Stimulated activated naive B cell treated with anti-CD40 and anti-IgM and Interleukin-4, amounts not matched to agents 10 μg/mL and 1 μg/mL and 100 μg/mL, for 72 hours (primary cell): ENCODE measurements at regions not wholly inside any gene's neighbourhood (a gene's known extent, or its start where the extent isn't known, plus 50 kb on each side); places are given as distances from the start of the nearest gene placed in this dataset.
"Not testable (repeated sequence)": the region's sequence is repeated elsewhere in the genome, so short reads cannot be mapped to it uniquely, and the experiment has no call there.

Experiments
- ATAC-seq, 2 donors: fragments of 150-1000 bp; cut with Tn5 transposase; replicated peaks; 2 replicates each; pipeline ENCODE4 v1.10.0; 2021; ENCODE audit warnings: moderate library complexity in 1 of 2
- DNase-seq: peaks from one replicate; pipeline ENCODE4 v3.0.0; 2021
- H3K27ac Mint-ChIP-seq: one replicate; pipeline ENCODE4 v1.8.0; 2022; ENCODE audit warnings: mild to moderate bottlenecking, mixed read lengths
- H3K27me3 Mint-ChIP-seq, 2 donors: one replicate each; pipeline ENCODE4 v1.8.0; 2022; ENCODE audit warnings: mixed read lengths in 2 of 2
- H3K36me3 Mint-ChIP-seq, 2 donors: one replicate each; pipeline ENCODE4 v1.8.0; 2022; ENCODE audit warnings: mixed read lengths in 2 of 2, mild to moderate bottlenecking in 1 of 2
- H3K4me1 Mint-ChIP-seq, 2 donors: one replicate each; pipeline ENCODE4 v1.8.0; 2022; ENCODE audit warnings: mixed read lengths in 2 of 2, mild to moderate bottlenecking in 1 of 2
- H3K4me3 Mint-ChIP-seq, 2 donors: one replicate each; pipeline ENCODE4 v1.8.0; 2022; ENCODE audit warnings: mild to moderate bottlenecking in 2 of 2, mixed read lengths in 2 of 2, moderate library complexity in 1 of 2
- H3K9me3 Mint-ChIP-seq, 2 donors: one replicate each; pipeline ENCODE4 v1.8.0; 2022; ENCODE audit warnings: mixed read lengths in 2 of 2, mild to moderate bottlenecking in 1 of 2

DNA sequence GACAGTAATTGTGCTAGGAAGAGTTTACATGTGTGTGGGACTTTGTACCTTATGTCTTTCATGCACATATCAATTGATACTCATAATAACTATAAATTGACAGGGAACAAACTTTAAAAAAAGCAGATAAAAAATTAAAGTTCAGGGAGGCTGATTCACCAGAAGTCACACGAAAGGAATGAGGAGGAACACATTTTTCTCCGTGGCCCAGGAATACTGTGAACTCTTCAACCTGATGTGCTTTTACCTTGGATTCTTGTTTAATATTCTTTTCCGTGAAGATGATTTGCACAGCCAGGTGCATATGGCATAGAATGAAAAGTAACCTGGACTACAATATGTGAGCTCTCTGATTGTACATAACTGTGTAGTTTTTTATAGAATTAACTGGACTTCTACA, 326.3 kb downstream of the CDH7 start:
- no peak for ATAC-seq
- DNase-seq, result no peak
- no peaks in the 10 kb centered on the region for H3K27me3 Mint-ChIP-seq
- no peaks in the 10 kb centered on the region for H3K36me3 Mint-ChIP-seq
- H3K4me3 Mint-ChIP-seq, result no peak overlapping the region
- H3K9me3 Mint-ChIP-seq, result peaks cover 20 to 21% of the 10 kb centered on the region in 2 donors
- no peak overlapping the region for H3K27ac Mint-ChIP-seq
- no peaks in the 10 kb centered on the region for H3K4me1 Mint-ChIP-seq

DNA sequence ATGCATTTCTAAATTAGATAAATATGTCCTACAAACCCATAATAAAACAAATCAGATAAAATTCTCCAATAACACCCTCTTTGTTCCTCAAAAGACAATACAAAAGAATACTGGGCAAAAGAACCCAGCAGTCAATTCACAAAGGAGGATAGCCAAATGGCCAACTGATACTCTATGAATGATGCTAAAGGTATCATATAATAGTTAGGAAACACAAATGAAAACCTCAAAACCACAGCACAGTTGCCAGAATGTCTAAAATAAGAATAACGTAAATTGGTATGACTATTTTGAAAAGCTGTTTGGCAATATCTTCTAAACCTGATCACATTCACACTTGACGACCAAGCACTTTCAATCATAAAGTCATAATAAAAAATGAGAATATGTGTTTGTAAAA, 315.4 kb downstream of the CDH7 start:
- Mint-ChIP-seq H3K4me1 (no peaks in the 10 kb centered on the region), H3K27me3 (no peaks in the 10 kb centered on the region), H3K36me3 (no peaks in the 10 kb centered on the region), H3K9me3 (peaks cover 2 to 6% of the 10 kb centered on the region in 2 donors), H3K27ac (no peak overlapping the region), H3K4me3 (no peak overlapping the region)
- DNase-seq (no peak), ATAC-seq (no peak)

DNA sequence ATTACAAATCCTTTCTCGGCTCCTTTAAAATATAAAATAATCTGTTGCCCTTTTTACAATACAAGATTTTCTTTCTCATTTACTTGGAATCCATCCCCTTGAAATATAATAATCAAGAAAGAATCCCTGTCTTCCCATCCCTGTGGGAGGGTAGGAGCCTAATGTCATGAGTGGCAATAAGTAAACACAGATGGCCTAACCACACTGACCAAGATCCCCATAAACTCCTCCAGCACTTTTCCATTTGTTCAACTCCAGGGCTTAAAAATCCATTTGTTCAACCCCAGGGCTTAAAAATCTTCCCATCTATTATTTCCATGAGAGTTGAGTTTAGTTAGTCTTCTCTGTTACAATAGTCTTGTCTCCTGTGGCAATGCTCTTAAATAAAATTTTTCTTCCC, 297.6 kb downstream of the CDH7 start:
- ATAC-seq (no peak), DNase-seq (no peak)
- Mint-ChIP-seq H3K36me3 (no peaks in the 10 kb centered on the region), H3K27ac (no peak overlapping the region), H3K4me1 (no peaks in the 10 kb centered on the region), H3K27me3 (no peaks in the 10 kb centered on the region), H3K4me3 (no peak overlapping the region), H3K9me3 (no peaks in the 10 kb centered on the region)

DNA sequence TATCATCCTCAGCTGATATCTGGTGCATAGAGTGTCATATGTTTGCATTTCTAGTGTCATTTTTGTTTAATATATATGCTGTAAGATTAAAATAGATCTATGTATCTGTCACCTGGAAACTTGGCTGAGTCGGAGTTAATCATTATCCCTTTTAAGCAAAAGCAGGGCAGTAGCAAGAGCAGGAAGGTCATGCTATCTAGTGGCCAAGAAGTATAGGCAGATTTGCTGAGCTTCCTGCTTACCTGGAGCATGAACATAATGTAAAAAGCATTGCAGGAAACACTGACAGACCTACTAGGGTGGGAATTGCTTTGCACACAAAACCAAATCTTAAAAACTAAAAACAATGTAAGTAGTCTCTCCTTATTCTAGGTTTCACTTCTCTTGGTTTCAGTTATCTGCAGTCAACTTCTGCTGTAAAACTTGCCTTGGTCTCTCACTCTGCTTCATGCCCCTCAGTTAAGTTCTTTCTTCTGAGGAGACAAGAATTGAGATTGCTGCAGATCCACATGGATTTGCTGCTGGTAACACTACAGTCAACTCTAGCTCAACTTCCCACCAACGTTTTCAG, 295.3 kb downstream of the CDH7 start:
- Mint-ChIP-seq H3K9me3 (peaks cover 0 to 3% of the 10 kb centered on the region in 2 donors), H3K4me1 (no peaks in the 10 kb centered on the region), H3K4me3 (no peak overlapping the region), H3K27ac (no peak overlapping the region), H3K27me3 (no peaks in the 10 kb centered on the region), H3K36me3 (no peaks in the 10 kb centered on the region)
- DNase-seq, result no peak
- ATAC-seq, result no peak

DNA sequence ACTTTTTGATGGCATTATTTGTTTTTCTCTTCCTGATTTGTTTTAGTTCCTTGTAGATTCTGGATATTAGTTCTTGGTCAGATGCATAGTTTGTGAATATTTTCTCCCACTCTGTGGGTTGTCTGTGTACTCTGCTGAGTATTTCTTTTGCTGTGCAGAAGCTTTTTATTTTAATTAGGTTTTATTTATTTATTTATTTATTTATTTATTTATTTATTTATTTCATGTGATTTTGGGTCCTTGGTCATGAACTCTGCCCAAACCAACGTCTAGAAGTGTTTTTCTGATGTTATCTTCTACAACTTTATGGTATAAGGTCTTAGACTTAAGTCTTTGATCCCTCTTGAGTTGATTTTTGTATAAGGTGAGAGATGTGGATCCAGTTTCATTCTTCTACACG, 292.2 kb downstream of the CDH7 start:
- no peak for DNase-seq
- H3K36me3 Mint-ChIP-seq, result no peaks in the 10 kb centered on the region
- no peak overlapping the region for H3K27ac Mint-ChIP-seq
- peaks cover 0 to 3% of the 10 kb centered on the region in 2 donors for H3K9me3 Mint-ChIP-seq
- H3K27me3 Mint-ChIP-seq, result no peaks in the 10 kb centered on the region
- no peak overlapping the region for H3K4me3 Mint-ChIP-seq
- ATAC-seq, result no peak
- no peaks in the 10 kb centered on the region for H3K4me1 Mint-ChIP-seq

DNA sequence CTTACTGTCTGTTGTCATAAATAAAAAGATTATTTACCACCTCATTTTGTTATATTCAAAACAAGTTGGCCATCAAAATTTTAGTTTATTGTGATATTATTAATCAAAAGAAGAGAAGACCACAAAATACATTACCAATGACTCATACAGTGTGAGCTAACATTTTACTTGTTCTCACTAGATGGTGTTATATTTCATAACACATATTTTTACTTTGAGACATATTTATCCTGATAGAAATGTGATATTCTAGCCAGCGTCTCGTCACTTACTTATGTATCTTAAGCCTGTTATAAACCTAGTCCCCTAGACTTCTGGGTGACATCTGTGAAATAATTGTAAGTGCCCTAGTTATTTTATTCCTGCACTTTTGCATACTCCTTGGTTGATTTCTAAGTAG, 263.2 kb downstream of the CDH7 start:
- H3K4me1 Mint-ChIP-seq, result no peaks in the 10 kb centered on the region
- H3K27me3 Mint-ChIP-seq, result no peaks in the 10 kb centered on the region

DNA sequence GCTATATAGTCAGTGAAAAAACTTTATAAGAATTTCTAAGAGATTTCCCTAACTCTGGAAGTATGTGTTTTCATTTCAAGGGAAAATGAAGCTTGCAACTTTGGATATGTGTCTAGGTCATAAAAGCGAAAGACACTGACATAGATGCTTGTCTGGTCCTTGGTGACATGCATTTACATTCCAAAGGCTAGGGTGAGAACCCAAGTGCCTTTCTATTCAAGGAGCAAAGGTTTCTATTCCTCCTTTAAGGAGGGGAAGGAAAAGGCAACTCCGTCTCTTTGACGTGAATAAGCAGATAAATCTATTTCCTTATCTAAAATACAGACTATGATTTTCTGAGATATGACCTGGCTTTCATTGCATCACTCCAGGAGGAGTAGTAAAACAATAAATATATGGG, 261.1 kb downstream of the CDH7 start:
- DNase-seq, result no peak
- Mint-ChIP-seq H3K27me3 (no peaks in the 10 kb centered on the region), H3K9me3 (peaks cover 4 to 8% of the 10 kb centered on the region in 2 donors), H3K4me3 (no peak overlapping the region), H3K36me3 (no peaks in the 10 kb centered on the region), H3K27ac (no peak overlapping the region), H3K4me1 (no peaks in the 10 kb centered on the region)
- ATAC-seq, result no peak

More for the DNA sequence above, 263.2 kb downstream of the CDH7 start:
- no peak overlapping the region for H3K27ac Mint-ChIP-seq
- no peaks in the 10 kb centered on the region for H3K36me3 Mint-ChIP-seq
- no peak for DNase-seq
- no peak for ATAC-seq
- H3K9me3 Mint-ChIP-seq, result peaks cover 4 to 9% of the 10 kb centered on the region in 2 donors
- no peak overlapping the region for H3K4me3 Mint-ChIP-seq

DNA sequence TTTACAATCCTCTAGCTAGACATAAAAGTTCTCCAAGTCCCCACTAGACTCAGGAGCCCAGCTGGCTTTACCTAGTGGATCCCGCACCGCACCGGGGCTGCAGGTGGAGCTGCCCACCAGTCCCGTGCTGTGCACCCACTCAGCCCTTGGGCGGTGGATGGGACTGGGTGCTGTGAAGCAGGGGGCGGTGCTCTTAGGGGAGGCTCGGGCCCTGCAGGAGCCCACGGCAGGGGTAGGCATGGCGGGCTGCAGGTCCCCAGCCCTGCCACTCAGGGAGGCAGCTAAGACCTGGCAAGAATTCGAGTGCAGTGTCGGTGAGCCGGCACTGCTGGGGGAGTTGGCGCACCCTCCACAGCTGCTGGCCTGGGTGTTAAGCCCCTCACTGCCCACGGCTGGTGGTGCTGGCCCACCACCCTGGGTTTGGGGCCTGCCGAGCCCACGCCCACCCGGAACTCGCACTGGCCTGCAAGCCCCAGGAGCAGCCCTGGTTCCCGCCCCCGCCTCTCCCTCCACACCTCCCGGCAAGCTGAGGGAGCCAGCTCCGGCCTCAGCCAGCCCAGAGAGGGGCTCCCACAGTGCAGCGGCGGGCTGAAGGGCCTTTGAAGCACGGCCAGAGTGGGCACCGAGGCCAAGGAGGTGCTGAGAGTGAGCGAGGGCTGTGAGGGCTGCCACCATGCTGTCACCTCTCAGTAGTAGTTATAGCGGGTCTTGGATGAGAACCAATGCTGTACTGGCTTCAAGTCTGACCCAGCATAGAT, 255.2 kb downstream of the CDH7 start:
- H3K4me3 Mint-ChIP-seq, result no peak overlapping the region
- no peaks in the 10 kb centered on the region for H3K4me1 Mint-ChIP-seq
- no peaks in the 10 kb centered on the region for H3K27me3 Mint-ChIP-seq
- H3K27ac Mint-ChIP-seq, result no peak overlapping the region
- ATAC-seq (no peak), DNase-seq (no peak)
- no peaks in the 10 kb centered on the region for H3K36me3 Mint-ChIP-seq
- H3K9me3 Mint-ChIP-seq, result no peaks in the 10 kb centered on the region

DNA sequence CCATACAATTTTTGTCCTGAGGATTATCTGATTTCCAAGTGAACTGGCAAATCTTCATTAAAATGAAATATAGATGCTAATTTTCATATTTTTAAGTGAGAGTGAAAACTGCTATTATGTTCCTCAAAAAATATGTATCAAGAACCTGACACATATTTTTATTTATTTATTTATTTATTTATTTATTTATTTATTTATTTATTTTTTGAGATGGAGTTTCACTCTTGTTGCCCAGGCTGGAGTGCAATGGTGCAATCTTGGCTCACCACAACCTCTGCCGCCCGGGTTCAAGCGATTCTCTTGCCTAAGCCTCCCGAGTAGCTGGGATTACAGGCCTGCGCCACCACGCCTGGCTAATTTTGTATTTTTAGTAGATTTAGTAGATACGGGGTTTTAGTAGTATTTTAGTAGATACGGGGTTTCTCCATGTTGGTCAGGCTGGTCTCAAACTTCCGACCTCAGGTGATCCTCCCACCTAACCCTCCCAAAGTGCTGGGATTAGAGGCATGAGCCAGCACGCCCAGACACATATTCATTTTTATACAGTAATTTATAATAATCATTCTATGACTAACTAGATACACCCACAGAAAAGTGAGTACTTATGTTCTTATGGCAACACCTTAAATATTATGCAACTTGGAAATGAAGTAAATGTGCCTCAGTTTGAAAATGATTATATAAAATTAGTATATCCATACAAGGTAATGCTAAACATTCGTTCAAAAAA, 248.3 kb downstream of the CDH7 start:
- not testable (repeated sequence) for DNase-seq, H3K27me3 Mint-ChIP-seq, H3K36me3 Mint-ChIP-seq, H3K4me1 Mint-ChIP-seq, H3K4me3 Mint-ChIP-seq, H3K27ac Mint-ChIP-seq, ATAC-seq, H3K9me3 Mint-ChIP-seq

DNA sequence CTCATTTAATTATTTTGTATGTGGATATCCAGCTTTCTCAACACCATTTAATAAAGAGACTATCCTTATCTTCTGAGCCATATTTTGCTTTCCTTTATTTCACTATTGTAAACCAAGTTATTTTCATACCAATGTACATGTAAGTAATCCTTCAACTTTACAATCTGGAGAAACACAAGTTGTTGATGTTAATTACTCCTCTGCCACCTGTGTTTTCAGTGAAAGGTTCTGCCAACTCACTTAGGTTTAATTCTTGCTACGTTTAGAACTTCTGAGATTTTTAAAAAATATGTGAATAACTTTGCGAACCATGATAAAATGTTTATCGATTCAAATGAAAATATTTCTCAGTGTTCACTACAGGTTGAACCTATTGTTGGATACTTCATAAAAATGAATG, 244.4 kb downstream of the CDH7 start:
- ATAC-seq (no peak), DNase-seq (no peak)
- Mint-ChIP-seq H3K27ac (no peak overlapping the region), H3K36me3 (no peaks in the 10 kb centered on the region), H3K27me3 (no peaks in the 10 kb centered on the region), H3K4me1 (no peaks in the 10 kb centered on the region), H3K9me3 (no peaks in the 10 kb centered on the region), H3K4me3 (no peak overlapping the region)

DNA sequence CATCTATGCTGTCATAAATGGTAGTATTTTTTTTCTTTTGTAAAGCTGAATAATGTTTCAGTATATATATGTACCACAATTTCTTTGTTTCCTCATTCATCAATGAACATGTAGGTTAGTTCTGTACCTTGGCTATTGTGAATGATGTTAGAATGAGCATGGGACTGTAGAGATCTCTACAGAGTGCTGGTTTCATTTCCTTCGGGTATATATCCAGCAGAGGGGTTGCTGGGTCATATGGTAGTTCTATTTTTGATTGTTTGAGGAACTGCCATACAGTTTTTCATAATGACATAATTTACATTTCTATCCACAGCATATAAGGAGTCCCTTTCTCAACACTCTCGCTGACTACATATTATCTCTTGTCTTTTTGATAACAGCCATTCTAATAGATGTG, 243.5 kb downstream of the CDH7 start:
- Mint-ChIP-seq H3K4me3 (no peak overlapping the region), H3K36me3 (no peaks in the 10 kb centered on the region), H3K27ac (no peak overlapping the region), H3K9me3 (no peaks in the 10 kb centered on the region), H3K27me3 (no peaks in the 10 kb centered on the region), H3K4me1 (no peaks in the 10 kb centered on the region)
- DNase-seq, result no peak
- ATAC-seq, result no peak

DNA sequence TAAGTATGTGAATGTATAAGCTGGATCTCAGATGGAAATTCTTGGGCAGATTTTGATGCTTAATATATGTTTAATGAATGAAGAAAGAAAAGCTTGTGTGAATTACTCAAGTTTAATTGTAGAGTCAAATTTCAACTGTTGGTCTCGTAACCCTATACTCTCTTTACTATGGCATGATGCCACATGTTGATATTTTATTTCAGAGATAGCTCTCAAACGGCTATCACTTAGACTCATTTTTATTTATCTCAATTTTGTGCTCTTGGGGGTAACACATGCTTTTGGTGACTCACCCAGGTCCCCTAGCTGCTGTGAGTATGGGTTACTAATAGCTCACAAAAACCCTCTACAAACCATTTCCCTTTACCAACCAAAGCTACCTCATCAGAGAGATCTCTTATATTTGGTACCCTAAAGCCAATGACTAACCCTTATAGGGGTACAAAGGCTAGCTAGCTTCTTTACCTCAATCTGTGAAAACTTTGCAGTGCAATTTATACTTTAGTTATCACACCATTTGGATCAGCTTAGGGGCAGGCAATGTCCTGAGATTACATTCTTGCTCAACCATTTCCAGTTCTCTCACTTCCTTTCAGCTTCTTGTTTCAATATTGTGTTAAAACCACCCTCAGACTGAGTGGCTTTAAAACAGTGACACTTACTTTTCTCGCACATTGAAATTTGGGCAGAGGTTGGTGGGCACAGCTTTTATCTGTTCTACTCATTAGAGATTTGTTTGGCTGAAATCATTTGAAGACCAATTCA, 240.3 kb downstream of the CDH7 start:
- no peaks in the 10 kb centered on the region for H3K36me3 Mint-ChIP-seq
- H3K4me1 Mint-ChIP-seq, result no peaks in the 10 kb centered on the region
- DNase-seq, result no peak
- no peaks in the 10 kb centered on the region for H3K9me3 Mint-ChIP-seq
- ATAC-seq, result no peak
- H3K27ac Mint-ChIP-seq, result no peak overlapping the region
- no peak overlapping the region for H3K4me3 Mint-ChIP-seq
- H3K27me3 Mint-ChIP-seq, result no peaks in the 10 kb centered on the region

DNA sequence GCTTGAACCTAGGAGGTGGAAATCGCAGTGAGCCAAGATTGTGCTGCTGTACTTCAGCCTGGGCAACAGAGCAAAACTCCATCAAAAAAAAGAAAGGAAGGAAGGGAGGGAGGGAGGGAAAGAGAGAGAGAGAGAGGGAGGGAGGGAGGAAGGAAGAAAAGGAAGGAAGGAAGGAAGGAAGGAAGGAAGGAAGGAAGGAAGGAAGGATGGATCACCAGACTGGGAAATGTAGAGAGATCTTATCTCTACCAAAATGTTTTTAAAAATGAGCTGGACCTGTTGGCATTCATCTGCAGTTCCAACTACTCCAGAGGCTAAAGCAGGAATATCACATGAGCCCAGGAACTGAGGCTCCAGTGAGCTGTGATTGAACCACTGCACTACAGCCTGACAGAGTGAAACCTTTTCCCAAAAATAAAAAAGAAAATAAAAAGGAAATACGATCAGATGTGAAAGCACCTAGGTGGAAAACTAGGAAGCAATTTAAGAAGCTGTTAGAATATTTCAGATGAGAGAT, 239.4 kb downstream of the CDH7 start:
- Mint-ChIP-seq H3K27me3 (no peaks in the 10 kb centered on the region), H3K27ac (no peak overlapping the region), H3K4me3 (no peak overlapping the region), H3K4me1 (no peaks in the 10 kb centered on the region), H3K36me3 (no peaks in the 10 kb centered on the region), H3K9me3 (no peaks in the 10 kb centered on the region)
- ATAC-seq, result no peak
- DNase-seq, result no peak

DNA sequence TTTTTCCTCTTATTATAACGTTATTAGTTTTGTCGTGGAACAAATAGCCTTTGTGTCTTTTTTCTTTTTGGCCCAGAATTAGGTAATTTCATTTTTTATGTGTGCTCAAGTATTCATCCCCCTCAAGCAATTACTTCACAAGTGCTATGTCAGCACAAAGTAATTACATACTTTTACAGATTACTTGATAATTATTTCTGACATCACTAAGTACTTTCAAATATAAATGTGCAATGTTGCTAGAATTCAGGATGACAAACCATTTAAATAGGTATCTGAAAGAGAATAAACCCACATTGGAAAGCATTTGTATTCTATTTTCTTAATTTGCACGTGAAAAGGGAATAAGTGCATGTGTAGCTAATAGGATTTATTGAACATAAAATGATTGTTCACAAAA, 238.2 kb downstream of the CDH7 start:
- H3K36me3 Mint-ChIP-seq, result no peaks in the 10 kb centered on the region
- DNase-seq (no peak), ATAC-seq (no peak)
- H3K27me3 Mint-ChIP-seq, result no peaks in the 10 kb centered on the region
- H3K27ac Mint-ChIP-seq, result no peak overlapping the region
- no peaks in the 10 kb centered on the region for H3K9me3 Mint-ChIP-seq
- no peak overlapping the region for H3K4me3 Mint-ChIP-seq
- no peaks in the 10 kb centered on the region for H3K4me1 Mint-ChIP-seq
